Cardiac fibroblast (primary cell): ENCODE measurements at regions not wholly inside any gene's neighbourhood (a gene's known extent, or its start where the extent isn't known, plus 50 kb on each side); places are given as distances from the start of the nearest gene placed in this dataset.

Experiments used
- DNase-seq, 2 donors: peaks; one replicate each; pipeline versions ENCODE4 v3.0.0 to v3.0.0-alpha.2; 2010; ENCODE audit warnings: low read depth in 2 of 2
- H3K4me3 ChIP-seq, 2 donors: replicated peaks in 1 of 2; 1 replicate in 1 of 2; 2 replicates in 1 of 2; pipeline ENCODE4 v1.5.1; 2011; ENCODE audit warnings: low read depth in 2 of 2, low read length in 2 of 2, mild to moderate bottlenecking in 2 of 2, moderate library complexity in 1 of 2
- TF ChIP-seq, protein P1 (sequence below): IDR thresholded peaks from one replicate; pipeline ENCODE4 v1.5.1; 2011; ENCODE audit warnings: low read depth, mild to moderate bottlenecking, low read length, inconsistent platforms

DNA sequence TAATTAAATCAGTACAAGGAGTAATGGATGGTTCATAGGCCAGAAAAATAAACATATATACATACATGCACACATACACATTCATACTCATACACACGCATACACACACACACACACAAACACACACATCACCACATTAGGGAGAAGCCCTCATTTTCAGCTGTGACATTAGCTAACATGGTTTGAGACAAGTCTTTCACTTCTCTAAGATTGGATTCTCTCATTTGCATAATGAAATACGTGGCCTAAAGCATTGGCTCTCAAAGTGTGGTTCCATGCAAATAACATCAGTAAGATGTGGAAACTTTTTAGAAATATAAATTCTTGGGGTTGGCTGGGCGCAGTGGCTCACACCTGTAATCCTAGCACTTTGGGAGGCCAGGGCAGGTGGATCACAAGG lies 452.6 kb downstream of the TAFA4 start:
- H3K4me3 ChIP-seq: no peak overlapping the region
- DNase-seq: no peak
- TF ChIP-seq, protein P1, sequence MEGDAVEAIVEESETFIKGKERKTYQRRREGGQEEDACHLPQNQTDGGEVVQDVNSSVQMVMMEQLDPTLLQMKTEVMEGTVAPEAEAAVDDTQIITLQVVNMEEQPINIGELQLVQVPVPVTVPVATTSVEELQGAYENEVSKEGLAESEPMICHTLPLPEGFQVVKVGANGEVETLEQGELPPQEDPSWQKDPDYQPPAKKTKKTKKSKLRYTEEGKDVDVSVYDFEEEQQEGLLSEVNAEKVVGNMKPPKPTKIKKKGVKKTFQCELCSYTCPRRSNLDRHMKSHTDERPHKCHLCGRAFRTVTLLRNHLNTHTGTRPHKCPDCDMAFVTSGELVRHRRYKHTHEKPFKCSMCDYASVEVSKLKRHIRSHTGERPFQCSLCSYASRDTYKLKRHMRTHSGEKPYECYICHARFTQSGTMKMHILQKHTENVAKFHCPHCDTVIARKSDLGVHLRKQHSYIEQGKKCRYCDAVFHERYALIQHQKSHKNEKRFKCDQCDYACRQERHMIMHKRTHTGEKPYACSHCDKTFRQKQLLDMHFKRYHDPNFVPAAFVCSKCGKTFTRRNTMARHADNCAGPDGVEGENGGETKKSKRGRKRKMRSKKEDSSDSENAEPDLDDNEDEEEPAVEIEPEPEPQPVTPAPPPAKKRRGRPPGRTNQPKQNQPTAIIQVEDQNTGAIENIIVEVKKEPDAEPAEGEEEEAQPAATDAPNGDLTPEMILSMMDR: no peak

GRCh38 chr3:68468695-68469375 lies 463.5 kb downstream of the TAFA4 start:
- TF ChIP-seq, protein P1: no peak

GRCh38 chr3:68467465-68467864 lies 464.9 kb downstream of the TAFA4 start:
- no peak for DNase-seq
- TF ChIP-seq, protein P1: no peak
- no peak overlapping the region for H3K4me3 ChIP-seq

More at GRCh38 chr3:68468695-68469375, 463.5 kb downstream of the TAFA4 start:
- no peak for DNase-seq
- H3K4me3 ChIP-seq: no peak overlapping the region

- no peak for DNase-seq
- TF ChIP-seq, protein P1: no peak
Measured at GRCh38 chr3:68458581-68458980, 473.8 kb downstream of the TAFA4 start.

GRCh38 chr3:68448510-68449383 lies 483.6 kb downstream of the TAFA4 start:
- TF ChIP-seq, protein P1: no peak
- no peak for DNase-seq
- H3K4me3 ChIP-seq: no peak overlapping the region

More at GRCh38 chr3:68458581-68458980, 473.8 kb downstream of the TAFA4 start:
- H3K4me3 ChIP-seq: no peak overlapping the region

DNA sequence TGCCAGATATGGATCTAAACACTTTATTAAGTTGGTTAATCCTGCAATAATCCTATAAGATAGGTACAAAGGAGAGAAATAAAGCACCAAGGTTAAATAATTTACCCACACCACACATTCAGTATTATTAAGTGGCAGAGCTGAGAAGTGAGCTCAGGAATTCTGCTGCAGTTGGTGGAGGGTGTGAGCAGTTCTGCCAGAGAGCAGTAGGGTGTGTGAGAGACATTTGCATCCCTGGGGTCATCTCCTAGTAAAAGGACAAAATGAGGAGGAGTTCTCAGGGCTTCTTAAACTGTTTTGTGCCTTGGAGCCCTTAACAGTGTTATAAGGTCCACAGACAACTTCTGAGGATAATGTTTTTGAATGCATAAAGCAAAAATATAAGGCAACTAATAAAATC lies 484.5 kb downstream of the TAFA4 start:
- H3K4me3 ChIP-seq: no peak overlapping the region
- TF ChIP-seq, protein P1: no peak
- no peak for DNase-seq
